GM21526 (cell line): ENCODE measurements at regions not wholly inside any gene's neighbourhood (a gene's known extent, or its start where the extent isn't known, plus 50 kb on each side); places are given as distances from the start of the nearest gene placed in this dataset.
"Not testable (repeated sequence)": the region's sequence is repeated elsewhere in the genome, so short reads cannot be mapped to it uniquely, and the experiment has no call there.

ENCODE experiments used
- ATAC-seq: cut with Tn5 transposase; IDR thresholded peaks from one replicate; pipeline ENCODE4 v1.9.1; 2021; ENCODE audit warnings: moderate library complexity; ENCODE audit not compliant: unreplicated experiment, low FRiP score

GRCh38 chr13:43946281-43946680, 66.6 kb downstream of the LACC1 start:
- ATAC-seq: no peak

- no peak for ATAC-seq
Measured at GRCh38 chr13:43947897-43948458, 68.3 kb downstream of the LACC1 start.

- no peak for ATAC-seq
Measured at GRCh38 chr13:43953370-43953769, 73.7 kb downstream of the LACC1 start.

GRCh38 chr13:43956975-43957374, 77.3 kb downstream of the LACC1 start:
- ATAC-seq: not testable (repeated sequence)

- no peak for ATAC-seq
Measured at GRCh38 chr13:43959291-43959690, 79.6 kb downstream of the LACC1 start.

GRCh38 chr13:43961909-43962308, 82.2 kb downstream of the LACC1 start:
- ATAC-seq: no peak

- ATAC-seq: no peak
Measured at GRCh38 chr13:43963726-43964125, 84.0 kb downstream of the LACC1 start.

- ATAC-seq: no peak
Measured at GRCh38 chr13:43964698-43965458, 85.2 kb downstream of the LACC1 start.

GRCh38 chr13:43965459-43965845, 85.7 kb downstream of the LACC1 start:
- no peak for ATAC-seq

GRCh38 chr13:43968251-43968942, 88.7 kb downstream of the LACC1 start:
- ATAC-seq: not testable (repeated sequence)

- not testable (repeated sequence) for ATAC-seq
Measured at GRCh38 chr13:43968943-43969690, 89.4 kb downstream of the LACC1 start.

- ATAC-seq: not testable (repeated sequence)
Measured at GRCh38 chr13:43969919-43970318, 90.2 kb downstream of the LACC1 start.

- not testable (repeated sequence) for ATAC-seq
Measured at GRCh38 chr13:43970520-43971242, 91.0 kb downstream of the LACC1 start.

- ATAC-seq: not testable (repeated sequence)
Measured at GRCh38 chr13:43971324-43971723, 91.6 kb downstream of the LACC1 start.

- no peak for ATAC-seq
Measured at GRCh38 chr13:43977911-43978310, 98.2 kb downstream of the LACC1 start.

GRCh38 chr13:43978688-43979087, 99.0 kb downstream of the LACC1 start:
- no peak for ATAC-seq

- ATAC-seq: no peak
Measured at GRCh38 chr13:43979492-43979891, 99.8 kb downstream of the LACC1 start.

GRCh38 chr13:43980587-43980986, 100.9 kb downstream of the LACC1 start:
- no peak for ATAC-seq

GRCh38 chr13:43981091-43981490, 101.4 kb downstream of the LACC1 start:
- ATAC-seq: no peak
